D721Med (cell line): ENCODE measurements at regions not wholly inside any gene's neighbourhood (a gene's known extent, or its start where the extent isn't known, plus 50 kb on each side); places are given as distances from the start of the nearest gene placed in this dataset.
"Not testable (repeated sequence)": the region's sequence is repeated elsewhere in the genome, so short reads cannot be mapped to it uniquely, and the experiment has no call there.

Experiments used
- DNase-seq: peaks from one replicate; pipeline ENCODE4 v3.0.0; 2011; ENCODE audit warnings: low spot score; ENCODE audit not compliant: insufficient read length
- FAIRE-seq: peaks from 2 replicates; lab custom pipeline; 2011; peaks lifted over from hg19 to GRCh38; lab: Jason Lieb, UNC
- TF ChIP-seq, protein P1 (sequence below): IDR thresholded peaks from 2 replicates; pipeline ENCODE4 v1.5.1; 2012; ENCODE audit warnings: mild to moderate bottlenecking, control low read depth; ENCODE audit not compliant: insufficient read depth; ENCODE audit errors: missing control alignments

- TF ChIP-seq, protein P1, sequence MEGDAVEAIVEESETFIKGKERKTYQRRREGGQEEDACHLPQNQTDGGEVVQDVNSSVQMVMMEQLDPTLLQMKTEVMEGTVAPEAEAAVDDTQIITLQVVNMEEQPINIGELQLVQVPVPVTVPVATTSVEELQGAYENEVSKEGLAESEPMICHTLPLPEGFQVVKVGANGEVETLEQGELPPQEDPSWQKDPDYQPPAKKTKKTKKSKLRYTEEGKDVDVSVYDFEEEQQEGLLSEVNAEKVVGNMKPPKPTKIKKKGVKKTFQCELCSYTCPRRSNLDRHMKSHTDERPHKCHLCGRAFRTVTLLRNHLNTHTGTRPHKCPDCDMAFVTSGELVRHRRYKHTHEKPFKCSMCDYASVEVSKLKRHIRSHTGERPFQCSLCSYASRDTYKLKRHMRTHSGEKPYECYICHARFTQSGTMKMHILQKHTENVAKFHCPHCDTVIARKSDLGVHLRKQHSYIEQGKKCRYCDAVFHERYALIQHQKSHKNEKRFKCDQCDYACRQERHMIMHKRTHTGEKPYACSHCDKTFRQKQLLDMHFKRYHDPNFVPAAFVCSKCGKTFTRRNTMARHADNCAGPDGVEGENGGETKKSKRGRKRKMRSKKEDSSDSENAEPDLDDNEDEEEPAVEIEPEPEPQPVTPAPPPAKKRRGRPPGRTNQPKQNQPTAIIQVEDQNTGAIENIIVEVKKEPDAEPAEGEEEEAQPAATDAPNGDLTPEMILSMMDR, result no peak
- FAIRE-seq, result no peak
- no peak for DNase-seq
Observed at GRCh38 chr5:28399211-28399610, 1360.8 kb upstream of the CDH9 start.

GRCh38 chr5:28398185-28398584, 1359.8 kb upstream of the CDH9 start:
- TF ChIP-seq, protein P1, result no peak
- FAIRE-seq (no peak), DNase-seq (no peak)

GRCh38 chr5:28397502-28397941, 1359.1 kb upstream of the CDH9 start:
- TF ChIP-seq, protein P1, result no peak
- DNase-seq (no peak), FAIRE-seq (no peak)

GRCh38 chr5:28391277-28391676, 1352.9 kb upstream of the CDH9 start:
- TF ChIP-seq, protein P1, result no peak
- FAIRE-seq (no peak), DNase-seq (no peak)

DNA sequence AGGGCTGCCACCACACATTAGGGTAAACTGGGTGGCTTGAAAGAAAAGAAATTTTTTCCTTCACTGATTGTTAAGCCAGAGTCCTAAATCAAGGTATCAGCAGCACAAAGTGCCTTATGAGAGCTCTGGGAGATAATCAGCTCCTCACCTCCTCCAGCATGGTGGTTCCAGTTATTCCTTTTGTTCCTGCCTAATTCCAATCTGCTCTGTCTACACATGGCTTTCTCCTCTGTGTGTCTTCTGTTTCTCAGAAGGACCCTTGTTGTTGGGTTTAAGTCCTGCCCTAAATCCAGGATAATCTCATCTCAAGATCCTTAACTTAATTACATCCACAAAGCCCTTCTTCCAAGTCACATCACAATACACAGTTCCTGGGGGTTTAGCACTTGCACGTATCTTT, 1352.0 kb upstream of the CDH9 start:
- FAIRE-seq (peak; percentile 98), DNase-seq (no peak)
- TF ChIP-seq, protein P1, result no peak

- peak; percentile 29 for FAIRE-seq
- DNase-seq, result not testable (repeated sequence)
Observed at GRCh38 chr5:28389727-28390126, 1351.3 kb upstream of the CDH9 start.

DNA sequence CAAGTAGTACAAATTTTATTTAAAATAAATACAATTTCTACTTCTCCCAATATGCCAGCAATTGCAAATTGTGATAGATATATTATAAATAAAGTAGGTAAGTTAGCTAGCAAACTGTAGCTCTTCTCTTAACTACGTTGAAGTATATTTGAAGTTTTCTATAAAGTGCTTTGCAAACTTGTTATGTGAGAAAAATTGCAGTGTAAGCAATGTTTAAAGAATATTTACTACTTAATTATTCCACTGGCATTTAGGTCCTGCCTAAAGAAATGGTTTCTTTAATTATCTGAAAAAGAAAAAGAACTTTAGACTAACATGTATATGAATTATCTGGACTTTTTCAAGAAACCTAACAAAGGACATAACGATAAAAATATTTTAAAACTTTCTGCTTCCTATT, 1350.0 kb upstream of the CDH9 start:
- FAIRE-seq, result no peak
- TF ChIP-seq, protein P1, result no peak
- no peak for DNase-seq

DNA sequence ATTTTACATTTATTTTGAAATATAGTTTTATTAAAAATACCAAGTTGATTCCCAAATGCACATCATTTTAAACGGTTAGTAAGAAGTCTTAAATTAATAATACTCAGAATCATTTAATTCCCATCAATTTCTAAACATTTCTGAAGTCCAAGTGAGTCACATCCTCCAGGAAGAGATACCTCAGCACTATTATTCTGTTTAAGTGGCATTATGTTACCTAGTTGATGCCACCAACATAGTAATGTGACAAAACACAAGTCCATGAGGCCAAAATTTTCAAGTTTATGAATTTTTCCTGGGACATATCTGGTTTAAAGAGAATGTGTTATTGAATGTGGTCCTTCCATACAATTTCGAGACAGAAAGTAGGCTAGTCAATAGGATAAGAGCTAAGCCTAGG, 1348.3 kb upstream of the CDH9 start:
- FAIRE-seq, result no peak
- TF ChIP-seq, protein P1, result no peak

More for the DNA sequence above, 1348.3 kb upstream of the CDH9 start:
- no peak for DNase-seq
